ENCODE measurements at regions not wholly inside any gene's neighbourhood (a gene's known extent, or its start where the extent isn't known, plus 50 kb on each side); places are given as distances from the start of the nearest gene placed in this dataset.

DNA sequence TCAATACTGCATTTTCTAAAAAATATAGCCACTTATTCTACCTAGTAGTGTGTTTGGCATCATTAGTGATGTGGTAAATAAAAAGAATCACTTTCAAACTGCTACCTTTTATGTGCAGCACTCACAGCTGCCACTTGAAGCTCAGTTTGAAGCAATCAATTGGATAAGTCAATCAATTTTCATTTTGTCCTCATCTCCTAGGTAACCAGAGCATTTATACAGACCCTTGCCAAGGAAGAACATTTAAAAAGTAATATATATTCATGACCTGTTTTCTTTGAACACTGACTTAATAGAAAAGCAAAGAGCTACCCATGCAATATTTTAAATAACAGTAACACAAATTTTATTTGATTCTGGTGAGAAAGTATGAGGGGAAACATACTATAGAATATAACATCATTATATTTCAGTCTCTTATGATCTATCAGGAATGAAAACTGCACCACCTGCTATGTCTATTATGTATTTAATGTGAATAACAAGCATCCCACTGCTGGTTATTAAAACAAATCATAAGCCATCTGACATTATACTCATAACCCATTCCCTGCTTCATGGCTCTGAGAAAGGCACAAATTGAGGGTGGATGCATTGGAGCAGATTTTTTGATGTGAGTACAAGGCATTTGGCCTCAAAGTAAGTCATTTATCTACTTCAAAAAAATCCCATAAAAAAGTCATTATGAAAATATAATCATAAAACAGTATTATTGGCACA, 168.4 kb upstream of the C21orf91 start:
- DNase-seq (ENCODE audit: extremely low read depth in 1 of 2, low read depth in 1 of 2), result no peak

DNA sequence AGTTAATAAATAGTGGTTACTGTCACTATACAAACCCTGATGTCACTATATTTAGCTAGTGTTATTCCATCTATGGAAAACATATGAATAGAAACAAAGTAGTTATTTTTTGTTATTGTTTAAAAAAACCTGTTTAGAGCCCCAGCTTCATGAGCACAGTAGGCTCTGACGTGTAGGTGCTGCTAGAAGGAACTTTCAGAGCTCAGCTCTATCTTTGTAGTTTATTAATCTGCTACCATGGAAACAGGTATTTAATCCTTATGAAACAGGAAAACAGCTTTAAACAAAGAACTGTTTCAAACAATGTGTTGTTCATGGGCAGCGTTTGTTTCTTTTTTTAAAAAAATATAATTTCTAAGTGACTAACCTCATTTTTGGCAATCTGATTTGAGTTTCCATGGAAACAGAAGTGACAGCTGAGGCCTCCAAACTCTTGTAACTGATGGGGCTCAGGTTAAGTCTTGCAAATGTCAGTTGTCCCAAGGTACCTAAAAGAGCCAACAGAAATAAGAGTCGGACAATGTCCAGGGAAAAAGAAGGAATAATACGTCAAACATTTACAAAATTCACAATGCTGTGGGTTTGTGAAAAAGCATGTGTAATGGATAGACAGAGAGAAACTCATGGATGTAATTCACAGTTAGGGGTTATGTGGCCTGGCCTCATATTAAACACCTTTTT, 162.0 kb upstream of the C21orf91 start:
- no peak for DNase-seq (ENCODE audit: extremely low read depth in 1 of 2, low read depth in 1 of 2)

DNA sequence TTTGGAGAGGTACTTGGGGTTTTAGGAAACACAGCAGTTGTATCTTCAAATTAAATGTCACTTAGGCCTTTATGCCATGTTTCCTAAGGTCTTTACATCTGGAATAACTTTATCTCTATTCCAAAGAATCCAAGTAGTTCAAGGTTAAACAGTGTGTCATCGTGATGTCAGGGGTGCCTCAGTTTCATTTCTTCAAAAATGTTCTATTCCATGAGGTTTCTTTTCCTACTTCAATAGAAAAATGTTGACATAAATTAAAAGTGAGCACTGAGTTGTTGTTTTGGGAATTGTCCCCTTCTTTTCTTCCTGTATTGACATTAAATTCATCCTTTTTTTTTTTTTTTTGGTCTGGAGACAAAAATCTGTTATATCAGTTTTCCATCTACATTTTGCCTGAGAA, 160.6 kb upstream of the C21orf91 start:
- DNase-seq (ENCODE audit: extremely low read depth in 1 of 2, low read depth in 1 of 2), result no peak

DNA sequence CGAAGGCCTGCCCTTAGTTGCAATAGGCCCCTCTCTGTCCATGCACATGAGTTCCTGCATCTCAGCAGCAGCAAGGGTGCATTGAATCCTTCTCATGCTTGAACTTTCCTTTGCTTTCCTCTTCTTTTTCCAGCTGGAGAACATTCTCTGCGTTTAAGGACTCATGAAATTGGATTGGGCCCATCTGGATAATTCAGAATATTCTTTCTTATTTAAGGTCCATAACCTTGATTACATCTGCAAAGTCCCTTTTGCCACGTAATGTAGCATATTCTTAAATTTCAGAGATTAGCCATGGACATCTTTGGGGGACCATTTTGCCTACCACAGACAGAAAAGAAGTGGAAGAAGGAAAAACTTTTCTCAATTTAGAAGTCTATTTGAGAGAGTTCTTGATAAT, 159.7 kb upstream of the C21orf91 start:
- no peak for DNase-seq (ENCODE audit: extremely low read depth in 1 of 2, low read depth in 1 of 2)

DNA sequence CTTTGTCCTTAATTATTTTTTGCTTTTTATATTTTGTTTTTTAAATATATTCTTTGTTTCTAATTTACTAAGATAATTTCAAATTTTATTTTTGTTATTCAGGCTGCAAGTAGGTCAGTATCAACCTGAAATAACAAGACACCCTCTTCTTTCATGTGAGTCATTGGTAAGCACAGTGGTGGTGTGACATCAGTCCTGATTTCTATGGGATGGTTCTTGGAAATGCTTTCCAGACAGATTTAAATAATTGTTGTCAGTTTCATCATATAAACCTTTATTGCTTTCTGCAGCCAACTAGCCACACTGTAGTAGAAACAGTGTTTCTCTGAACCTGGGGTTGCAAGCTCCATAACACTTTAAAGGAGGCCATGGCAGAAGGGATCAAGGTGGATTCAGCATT, 157.5 kb upstream of the C21orf91 start:
- no peak for DNase-seq (ENCODE audit: extremely low read depth in 1 of 2, low read depth in 1 of 2)

DNA sequence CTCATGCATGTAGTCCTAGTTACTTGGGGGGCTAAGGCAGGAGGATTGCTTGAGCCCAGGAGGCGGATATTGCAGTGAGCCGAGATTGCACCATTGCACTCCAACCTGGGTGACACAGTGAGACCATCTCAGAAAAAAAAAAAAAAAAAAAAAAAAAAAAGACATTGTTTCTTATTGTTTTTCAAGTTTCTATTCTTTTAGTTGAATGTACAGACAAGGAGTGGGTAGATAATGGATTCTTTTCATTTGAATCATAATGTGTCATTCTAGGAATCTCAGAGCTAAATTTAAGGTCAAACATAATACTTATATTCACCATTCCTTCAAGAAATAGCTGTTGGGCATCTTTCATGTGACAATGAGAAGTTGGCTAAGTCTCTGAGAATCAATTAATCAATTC, 157.0 kb upstream of the C21orf91 start:
- DNase-seq (ENCODE audit: extremely low read depth in 1 of 2, low read depth in 1 of 2), result no peak

DNA sequence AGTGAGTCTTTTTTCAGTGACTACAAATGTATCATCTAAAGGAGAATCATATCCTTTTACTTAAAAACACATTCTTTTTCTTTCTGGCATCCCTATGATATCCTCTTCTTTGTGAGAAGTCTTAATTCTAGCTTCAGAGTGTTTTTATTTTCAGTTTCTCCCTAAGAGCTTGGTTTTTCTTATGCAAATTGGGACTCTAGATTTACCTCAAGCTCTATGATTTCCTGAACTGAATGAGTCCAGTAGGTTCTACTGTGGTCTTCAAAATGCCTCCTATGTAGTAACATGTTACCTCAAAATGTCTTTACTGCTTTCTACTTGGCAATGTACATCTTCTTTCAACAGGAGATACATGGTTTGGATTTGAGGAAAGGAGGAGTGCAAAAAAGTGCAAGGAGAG, 148.2 kb upstream of the C21orf91 start:
- no peak for DNase-seq (ENCODE audit: extremely low read depth in 1 of 2, low read depth in 1 of 2)

DNA sequence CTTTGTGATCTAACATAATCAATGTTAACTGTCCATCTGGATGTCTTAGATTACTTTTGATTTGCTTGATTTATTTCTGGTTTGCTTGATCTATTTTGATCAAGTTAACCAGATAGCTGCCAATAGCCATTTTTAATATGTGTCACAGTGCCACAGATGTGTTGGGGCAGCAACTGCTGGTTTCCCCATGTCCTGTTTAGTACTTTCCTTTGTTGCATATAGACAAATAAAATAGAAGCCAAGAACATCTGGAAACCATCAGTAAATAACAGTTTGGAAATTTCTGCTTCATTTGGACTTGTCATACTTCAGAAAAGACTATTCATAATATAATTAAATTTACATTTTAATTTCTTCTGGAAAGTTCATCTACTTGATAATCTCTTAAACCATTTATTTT, 145.6 kb upstream of the C21orf91 start:
- DNase-seq (ENCODE audit: extremely low read depth in 1 of 2, low read depth in 1 of 2), result no peak

DNA sequence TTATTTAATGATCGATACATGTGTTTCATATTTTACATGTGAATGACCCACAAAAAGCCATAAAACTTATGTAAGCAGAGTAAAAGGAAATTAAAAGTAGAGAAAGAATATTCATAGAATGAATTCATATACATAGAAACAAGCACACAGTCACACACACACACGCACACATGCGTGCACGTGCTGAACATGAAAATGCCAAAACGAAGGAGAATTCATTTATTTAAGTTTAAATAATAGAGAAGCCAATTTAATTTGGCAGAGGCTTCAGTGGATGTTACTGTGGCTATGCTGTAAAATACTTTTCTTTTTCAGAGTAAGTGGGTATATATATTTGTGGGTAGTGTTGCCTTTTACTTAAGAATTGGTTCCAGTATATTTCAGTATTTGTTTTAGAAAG, 145.0 kb upstream of the C21orf91 start:
- DNase-seq (ENCODE audit: extremely low read depth in 1 of 2, low read depth in 1 of 2), result no peak

DNA sequence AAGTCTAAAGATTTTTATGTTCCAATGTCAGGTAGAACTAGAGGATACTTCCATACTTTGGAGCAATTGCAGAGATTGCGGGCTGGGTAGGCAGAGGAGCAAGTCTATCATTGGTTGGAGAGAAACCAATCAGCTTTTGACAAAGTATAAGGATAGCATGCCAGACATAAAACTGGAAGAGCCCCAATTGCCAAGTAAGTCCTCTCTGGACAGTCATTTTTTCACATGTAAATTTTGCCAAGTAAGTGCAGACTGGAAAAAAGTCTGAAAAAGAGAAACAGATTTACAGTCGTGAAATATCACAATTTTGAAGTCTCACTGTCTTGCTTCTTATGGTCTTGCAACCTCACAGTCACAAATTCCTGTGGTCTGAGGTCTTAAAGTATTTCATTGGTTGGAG, 131.4 kb upstream of the C21orf91 start:
- no peak for DNase-seq (ENCODE audit: extremely low read depth in 1 of 2, low read depth in 1 of 2)

DNA sequence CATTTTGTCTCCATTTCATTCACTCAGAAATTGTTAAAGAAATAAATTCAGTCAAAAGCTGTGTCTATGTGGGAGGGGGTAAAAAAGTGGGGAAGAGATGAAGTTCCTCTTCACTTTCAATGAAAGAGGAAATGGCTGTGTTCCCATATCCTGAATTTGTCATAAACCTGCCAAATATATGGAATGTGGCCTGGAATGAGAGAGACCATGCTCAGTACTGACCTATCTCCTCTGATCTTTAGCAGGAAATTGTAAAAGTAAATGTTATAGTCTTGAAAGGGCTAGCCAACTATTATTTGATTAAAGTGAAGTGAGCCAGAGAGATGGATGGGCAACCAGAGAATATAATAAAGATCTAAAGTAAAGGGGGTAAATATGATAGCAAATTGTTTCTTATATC, 130.3 kb upstream of the C21orf91 start:
- DNase-seq (ENCODE audit: extremely low read depth in 1 of 2, low read depth in 1 of 2), result no peak

DNA sequence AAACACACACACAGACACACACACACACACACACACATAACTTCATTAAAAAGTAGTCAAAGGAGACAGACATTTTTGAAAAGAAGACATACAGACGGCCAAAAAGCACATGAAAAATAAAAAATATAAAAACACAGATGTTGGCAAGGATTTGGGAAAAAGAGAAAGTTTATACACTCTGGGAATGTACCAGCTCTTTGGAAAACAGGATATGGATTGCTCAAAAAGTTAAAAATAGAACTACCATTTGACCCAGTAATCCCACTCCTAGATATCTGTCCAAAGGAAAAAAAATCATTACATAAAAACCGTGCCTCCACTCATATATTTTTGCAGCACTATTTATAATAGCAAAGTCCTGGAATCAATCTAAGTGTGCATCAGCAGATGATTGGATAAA, 128.4 kb upstream of the C21orf91 start:
- no peak for DNase-seq (ENCODE audit: extremely low read depth in 1 of 2, low read depth in 1 of 2)

DNA sequence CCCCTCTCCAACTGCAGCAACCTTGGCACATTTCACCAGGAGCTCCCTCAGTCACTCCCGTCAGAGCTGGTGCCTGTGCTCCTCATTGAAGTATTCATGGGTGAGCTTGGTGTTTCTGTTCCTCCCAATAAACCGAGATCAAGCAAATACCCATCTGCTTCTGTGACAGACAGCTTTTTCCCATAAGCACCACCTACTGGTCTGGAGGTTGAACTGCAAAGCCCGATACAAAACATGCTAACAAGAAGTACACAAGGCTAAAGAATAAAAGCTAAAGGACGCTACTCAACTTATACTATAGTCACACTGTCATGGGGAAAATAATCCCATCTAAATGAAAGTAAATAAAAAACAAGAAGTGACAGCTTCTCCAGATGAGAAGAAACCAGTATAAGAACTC, 111.9 kb upstream of the C21orf91 start:
- no peak for DNase-seq (ENCODE audit: extremely low read depth in 1 of 2, low read depth in 1 of 2)

DNA sequence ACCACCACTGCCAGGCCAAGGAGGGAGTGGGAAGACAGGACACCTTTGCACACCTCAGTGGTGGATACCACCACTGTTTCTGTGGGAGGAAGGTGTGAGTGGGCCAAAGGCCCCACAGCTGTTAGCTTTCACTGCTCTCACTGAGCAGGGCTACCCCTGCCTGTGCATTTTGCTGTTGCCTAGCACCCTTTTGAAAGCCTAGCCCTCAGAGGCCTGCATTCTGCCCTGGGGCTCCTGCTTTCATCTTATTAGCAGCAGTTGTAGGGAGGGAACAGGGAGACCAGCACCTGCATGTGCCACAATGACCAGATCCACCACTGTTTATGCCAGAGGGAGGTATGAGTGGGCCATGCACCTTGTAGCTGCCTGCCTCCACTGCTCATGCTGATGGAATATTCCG, 110.9 kb upstream of the C21orf91 start:
- no peak for DNase-seq (ENCODE audit: extremely low read depth in 1 of 2, low read depth in 1 of 2)

DNA sequence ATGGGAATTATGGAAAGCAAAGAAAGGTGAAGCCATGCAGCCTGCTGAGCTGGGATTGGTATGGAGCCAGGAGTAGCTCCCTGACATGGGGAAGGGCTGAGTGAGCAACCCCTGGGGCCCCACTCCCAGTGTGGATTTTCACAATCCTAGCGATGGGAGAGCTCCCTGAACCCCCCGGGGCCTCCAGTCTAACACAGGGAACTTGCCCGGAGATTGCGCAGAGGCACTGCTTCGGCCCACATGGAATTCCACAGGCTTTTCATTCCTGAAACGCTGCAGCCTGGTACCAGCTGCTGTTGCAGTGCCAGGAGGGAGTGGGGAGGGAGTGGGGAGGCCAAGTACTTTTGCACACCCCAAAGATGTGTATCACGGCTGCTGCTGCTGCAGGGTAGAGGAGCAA, 110.4 kb upstream of the C21orf91 start:
- DNase-seq (ENCODE audit: extremely low read depth in 1 of 2, low read depth in 1 of 2), result no peak

DNA sequence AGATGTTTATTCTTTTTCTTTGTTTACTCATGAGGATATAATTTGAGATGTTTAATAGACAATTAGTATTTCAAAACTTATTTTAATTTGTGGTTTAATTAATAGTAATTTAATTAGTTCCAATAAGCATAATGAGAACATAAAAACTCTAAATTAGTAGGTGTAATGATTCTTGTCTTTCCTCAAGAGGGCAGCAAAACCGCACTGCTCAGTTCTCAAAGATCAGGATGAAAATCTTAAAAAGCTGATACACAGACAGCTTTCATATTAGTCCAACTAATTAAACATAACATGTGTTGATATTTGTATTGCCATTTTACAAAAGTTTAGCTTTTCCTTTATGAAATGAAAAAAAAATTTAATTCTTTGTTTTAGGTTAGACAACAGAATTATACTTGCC, 106.7 kb upstream of the C21orf91 start:
- no peak for DNase-seq (ENCODE audit: extremely low read depth in 1 of 2, low read depth in 1 of 2)

DNA sequence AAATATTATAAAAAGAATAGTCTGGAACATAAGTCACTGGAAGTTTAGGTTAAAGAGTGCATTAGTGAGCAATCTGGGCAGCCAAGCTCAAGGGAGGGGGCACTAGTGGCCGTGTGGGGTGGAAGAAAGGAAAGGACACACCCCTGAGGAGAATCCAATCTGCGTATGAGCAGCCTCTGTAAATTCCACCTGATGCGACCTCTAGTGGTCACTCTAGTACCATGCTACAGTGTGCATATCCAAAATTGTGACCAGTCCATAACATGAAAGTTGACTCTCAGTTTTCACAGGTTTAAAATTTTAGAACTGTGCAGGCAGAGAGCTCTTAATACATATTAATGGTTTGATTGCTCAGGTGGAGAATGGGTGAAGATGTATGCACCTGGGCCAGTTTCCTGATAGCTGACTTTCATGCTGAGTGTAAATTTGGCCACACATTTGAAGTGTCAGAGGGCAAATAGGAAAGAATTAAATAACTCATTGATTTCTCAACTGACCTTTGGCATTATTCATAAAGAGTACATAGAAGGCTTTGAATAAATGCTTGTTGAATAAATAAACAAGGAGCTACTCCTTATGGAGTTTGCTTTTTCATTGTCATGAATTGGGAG, 105.9 kb upstream of the C21orf91 start:
- DNase-seq (ENCODE audit: extremely low read depth in 1 of 2, low read depth in 1 of 2), result peak; percentile 8 to 17

DNA sequence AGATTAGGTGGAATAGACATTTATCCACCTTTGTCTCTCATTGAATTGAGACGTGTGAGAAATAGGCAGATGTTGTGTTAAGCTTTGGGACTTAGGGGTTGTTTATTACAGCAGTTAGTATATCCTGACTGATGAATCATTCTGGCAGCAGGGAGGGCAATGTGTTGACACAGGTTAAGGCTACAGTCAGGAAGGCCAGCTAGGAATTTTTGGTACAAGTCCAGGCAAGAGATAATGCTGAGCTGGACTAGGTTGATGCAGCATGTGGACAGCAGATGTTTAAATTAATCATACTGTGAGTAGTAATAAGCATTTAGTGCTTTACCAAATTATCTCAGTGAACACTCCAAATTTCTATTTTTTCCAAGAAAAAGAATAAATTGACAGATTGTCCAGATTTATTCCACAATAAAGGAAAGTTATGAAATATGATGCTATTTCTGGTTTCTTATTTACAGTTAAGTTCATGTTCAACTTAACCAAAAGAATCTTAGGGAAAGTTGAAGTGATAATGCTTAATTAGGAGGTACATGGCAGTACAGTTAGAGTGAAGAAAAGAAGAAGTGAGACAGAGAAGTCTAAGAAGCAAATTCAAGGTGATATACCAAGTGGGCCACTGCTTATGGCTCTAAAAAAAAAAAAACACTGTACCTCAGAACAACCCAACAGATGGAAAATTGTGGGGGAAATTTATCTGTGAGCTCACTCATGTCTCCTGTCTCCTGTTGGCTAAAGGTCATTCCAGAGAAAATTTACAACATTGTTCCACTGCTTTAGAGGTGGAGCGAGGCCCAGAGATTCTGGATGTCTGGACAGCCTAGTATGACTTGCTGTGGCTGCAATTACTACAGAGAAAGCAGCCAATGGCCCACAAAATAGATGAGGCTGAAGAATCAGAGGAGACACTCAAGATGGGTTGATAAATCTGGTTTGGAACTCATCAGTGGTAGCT, 102.7 kb upstream of the C21orf91 start:
- no peak for DNase-seq (ENCODE audit: extremely low read depth in 1 of 2, low read depth in 1 of 2)

DNA sequence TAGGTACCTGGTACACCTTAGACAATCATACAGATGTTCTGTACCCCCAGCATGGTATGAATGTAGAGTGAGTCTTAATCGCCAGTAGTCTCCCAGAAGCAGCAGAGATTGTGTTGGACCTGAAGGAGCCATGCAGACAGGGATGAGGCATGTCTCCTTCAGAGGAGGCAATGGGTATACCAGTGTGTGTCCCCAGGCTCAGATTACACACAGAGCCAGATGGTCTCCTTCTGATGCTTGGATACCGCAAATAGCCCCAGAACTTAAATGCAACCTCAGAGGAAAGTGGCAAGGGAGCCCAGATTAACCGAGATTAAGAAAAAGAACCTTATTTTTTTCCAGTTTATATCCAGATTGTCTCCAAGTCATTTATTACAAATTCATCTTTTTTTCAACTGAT, 96.8 kb upstream of the C21orf91 start:
- no peak for DNase-seq (ENCODE audit: extremely low read depth in 1 of 2, low read depth in 1 of 2)

DNA sequence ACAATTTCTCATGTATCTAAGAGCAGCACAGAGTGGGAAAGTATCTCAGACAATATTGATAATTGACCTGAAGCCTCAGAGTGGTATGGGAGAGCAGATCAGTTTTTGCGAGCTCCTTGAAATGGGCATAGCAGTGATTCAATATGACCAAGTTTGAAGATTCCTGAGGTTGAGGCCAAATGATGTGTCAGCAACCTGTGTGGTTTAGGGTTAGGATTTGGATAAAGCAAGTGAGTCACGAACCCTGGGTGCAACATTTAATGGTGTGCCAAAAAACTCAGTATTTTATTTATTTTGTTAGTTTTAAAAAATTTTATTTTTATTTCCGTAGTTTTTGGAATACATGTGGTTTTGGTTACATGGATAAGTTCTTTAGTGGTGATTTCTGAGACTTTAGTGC, 92.5 kb upstream of the C21orf91 start:
- no peak for DNase-seq (ENCODE audit: extremely low read depth in 1 of 2, low read depth in 1 of 2)

DNA sequence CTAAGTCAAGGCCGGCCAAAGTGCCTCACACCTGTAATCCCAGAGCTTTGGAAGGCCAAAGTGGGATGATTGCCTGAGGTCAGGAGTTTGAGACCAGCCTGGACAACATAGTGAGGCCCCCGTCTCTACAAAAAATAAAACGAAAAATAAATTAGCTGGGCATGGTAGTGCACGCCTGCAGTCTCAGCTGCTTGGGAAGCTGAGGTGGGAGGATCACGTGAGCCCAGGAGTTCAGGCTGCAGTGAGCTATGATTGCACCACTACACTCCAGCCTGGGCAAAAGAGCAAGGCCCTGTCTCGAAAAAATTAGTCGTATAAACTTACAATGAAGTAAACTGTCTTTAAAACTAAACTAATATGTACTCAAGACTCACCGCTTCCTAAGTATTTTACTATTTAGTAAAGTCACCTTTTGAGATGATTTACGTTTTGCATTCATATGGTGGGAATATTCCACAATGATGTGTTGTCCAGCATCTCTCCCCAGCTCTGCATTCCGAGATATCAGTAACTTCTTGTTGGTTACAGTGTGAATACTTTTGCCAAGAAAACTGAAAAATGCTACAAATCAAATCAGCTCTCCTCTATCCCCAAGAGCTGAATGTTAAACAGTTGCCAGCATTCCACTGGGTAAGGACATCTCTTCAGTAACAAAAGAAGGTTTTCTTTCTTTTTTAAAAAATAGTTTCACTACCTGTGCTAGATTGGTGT, 84.9 kb upstream of the C21orf91 start:
- no peak for DNase-seq (ENCODE audit: extremely low read depth in 1 of 2, low read depth in 1 of 2)
